Dedifferentiated amniotic fluid mesenchymal stem cell (primary cell): ENCODE measurements at regions not wholly inside any gene's neighbourhood (a gene's known extent, or its start where the extent isn't known, plus 50 kb on each side); places are given as distances from the start of the nearest gene placed in this dataset.
"Not testable (repeated sequence)": the region's sequence is repeated elsewhere in the genome, so short reads cannot be mapped to it uniquely, and the experiment has no call there.

Source experiments
- DNase-seq: peaks from one replicate; pipeline ENCODE4 v3.0.0-alpha.2; 2016; ENCODE audit errors: extremely low spot score

DNA sequence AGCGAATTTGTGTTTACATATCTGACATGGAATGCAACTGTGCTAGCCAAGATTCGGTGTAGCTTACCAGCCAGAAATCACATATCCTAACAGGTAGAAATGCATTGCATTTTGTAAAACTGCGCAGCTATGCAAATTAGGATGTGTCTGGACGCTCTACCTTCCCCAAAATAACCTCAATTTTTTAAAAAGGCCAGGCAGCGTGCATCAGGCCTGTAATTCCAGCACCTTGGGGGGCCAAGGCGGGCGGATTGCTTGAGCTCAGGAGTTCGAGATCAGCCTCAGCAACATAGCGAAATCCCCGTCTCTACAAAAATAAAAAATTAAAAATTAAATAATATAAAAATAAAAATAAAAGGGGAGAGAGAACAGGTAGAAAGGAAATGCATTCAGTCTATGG, 305.0 kb downstream of the TYW1 start:
- no peak for DNase-seq

DNA sequence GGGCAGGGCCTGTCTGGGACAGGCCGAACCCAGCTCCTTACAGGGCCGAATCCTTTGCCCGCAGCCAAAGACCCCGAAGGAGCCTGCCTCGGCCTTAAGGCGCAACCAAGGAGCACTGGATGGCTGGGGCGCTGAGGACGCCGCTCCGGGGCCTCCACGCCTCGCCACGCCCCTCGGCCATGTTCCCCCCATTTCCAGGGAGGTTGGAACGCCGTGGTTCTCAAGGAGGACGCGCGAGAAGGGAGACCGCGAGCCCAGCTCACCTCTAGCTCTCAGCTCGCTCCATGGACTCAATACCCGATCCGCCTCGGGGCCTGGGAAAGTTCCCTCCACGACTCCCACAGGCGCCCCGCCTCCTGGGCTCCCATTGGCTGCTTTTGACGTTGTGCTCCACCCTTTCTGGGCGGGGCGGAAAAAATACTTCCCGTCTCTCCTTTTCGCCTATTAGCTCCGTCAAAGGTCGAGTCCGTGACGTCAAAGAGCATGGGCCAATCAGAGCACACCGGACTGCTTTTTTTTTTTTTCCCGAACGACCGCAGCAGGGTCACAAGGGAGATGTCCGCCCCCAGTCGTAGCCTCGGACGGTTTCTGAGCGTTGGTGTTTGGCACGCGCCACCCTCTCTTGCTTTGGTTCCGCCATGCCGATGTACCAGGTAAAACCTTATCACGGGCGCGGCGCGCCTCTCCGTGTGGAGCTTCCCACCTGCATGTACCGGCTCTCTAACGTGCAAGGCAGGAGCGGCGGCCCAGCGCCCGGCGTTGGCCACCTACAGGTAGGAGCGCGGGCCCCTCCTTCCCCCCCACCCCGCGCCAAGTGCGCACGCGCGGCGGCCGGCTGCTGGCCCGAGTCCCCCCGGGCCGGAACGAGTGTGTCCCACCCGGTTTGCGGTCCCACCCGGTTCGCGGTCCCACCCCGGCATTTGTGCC, 305.7 kb downstream of the TYW1 start:
- DNase-seq, result peak; percentile 100

DNA sequence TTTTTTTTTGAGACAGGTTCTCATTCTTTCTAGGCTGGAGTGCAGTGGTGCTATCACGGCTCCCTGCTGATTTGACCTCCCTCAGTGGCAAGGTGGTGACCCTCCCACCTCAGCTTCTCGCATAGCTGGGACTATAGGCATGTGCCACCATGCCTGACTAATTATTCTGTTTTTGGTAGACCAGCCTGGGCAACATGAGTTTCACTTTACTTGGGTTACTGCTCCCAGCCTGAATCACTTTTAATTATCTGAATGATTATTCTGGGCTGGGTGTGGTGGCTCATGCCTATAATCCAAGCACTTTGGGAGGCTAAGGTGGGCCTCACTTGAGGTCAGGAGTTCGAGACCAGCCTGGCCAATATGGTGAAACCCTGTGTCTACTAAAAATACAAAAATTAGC, 308.2 kb downstream of the TYW1 start:
- DNase-seq, result not testable (repeated sequence)

DNA sequence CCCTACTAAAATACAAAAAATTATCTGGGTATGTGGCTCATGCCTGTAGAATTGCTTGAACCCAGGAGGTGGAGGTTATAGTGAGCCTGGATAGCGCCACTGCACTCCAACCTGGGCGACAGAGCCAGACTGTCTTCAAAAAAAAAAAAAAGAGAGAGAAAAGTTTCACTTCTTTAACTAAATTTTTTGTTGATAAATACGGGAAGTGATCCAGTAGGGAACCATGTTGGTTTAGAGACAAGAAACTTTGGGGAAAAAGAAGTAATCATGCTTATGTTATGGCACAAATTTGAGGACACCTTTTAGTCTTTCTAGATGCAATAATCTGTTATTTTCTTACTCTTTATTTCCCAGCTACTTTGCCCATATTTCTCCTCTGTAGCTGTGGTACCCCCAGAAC, 309.7 kb downstream of the TYW1 start:
- DNase-seq, result no peak

DNA sequence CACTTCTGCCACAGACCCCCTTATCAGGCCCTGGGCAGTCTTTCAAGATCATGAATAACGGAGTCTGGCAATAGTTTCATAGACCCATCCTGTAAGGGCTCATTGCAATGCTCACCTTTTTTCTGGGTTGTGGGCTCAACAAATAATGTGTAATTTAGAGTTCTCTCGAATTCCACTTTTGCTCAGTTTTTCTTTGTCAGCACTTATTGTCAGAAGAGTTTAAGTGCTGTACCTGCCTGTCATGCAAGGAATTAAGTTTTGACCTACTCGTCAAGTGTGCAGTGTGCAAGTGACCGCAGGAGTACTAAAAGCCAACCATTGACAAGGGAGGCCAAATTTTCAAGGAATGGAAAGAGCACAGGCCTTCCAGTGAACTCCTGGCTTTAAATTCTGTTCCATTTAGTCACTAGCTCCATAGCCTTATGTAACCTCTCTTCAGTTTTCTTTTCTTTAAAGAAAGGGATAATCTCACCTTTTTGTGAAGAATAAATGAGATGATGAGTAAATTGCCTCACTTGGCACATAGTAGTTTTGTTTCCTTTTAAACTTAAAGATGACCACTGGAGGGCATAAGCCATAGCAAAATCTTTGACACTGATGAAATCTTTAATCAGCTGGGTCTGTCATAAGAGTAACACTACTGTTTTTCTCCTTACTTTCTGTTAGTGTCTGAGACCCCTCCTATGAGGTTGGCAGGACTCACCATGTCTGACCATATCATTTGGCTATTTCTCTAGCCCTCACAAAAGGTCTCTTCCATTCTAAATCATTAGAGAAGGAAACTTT, 313.3 kb downstream of the TYW1 start:
- no peak for DNase-seq

DNA sequence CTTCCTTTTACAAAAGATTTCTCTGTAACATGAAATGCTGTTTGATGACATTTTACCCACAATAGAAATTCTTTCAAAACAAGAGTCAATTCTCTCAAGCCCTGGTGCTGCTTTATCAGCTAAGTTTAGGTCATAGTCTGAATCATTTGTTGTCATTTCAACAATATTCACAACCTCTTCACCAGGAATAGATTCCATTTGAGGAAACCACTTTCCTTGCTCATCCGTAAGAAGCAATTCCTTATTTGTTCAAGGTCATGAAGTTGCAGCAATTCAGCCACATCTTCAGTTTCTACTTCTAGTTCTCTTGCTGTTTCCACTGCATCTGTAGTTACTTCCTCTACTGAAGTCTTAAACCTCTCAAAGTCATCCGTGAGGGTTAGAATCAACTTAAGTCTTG, 315.3 kb downstream of the TYW1 start:
- DNase-seq, result peak; percentile 27

DNA sequence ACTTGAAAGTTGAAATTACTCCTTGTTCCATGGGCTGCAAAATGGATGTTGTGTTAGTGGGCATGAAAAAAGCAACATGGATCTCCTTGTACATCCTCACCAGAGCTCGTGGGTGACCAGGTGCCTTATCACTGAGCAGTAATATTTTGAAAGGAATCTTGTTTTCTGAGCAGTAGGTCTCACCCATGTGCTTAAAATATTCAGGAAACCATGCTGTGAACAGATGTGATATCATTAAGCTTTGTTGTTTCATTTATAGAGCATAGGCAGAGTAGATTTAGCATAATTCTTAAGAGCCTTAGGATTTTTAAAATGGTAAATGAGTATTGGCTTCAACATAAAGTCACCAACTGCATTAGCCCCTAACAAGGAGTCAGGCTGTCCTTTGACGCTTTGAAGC, 316.6 kb downstream of the TYW1 start:
- no peak for DNase-seq

DNA sequence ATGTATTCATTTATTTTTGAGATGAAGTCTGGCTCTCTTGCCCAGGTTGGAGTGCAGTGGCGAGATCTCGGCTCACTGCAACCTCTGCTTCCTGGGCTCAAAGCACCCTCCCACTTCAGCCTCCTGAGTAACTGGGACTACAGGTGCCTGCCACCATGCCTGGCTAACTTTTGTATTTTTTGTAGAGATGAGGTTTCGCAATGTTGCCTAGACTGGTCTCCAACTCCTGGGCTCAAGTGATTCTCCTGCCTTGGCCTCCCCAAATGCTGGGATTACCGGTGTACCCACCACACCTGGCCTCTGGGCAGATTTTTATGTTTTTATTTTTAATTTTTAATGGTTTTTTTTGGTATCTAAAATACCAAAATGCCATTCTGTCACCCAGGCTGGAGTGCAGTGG, 320.3 kb downstream of the TYW1 start:
- not testable (repeated sequence) for DNase-seq

DNA sequence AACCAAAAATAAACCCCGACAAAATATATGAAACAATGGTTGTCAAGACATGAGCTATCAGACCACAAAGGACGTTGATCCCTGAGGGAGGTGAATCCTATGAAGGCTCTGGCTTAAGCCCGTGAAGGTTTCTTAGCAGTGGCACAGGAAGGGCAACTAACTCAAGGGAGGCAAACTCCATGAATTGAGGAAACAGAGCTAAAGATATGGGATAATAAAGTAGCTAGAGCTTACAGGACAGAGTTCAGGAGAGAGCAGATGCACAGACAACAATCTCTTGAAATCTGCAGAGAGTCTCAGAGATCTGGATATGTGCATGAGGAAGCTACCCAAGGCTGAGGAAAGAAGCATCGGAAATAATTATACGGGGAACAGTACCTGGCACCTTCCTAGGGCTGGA, 331.6 kb downstream of the TYW1 start:
- not testable (repeated sequence) for DNase-seq

DNA sequence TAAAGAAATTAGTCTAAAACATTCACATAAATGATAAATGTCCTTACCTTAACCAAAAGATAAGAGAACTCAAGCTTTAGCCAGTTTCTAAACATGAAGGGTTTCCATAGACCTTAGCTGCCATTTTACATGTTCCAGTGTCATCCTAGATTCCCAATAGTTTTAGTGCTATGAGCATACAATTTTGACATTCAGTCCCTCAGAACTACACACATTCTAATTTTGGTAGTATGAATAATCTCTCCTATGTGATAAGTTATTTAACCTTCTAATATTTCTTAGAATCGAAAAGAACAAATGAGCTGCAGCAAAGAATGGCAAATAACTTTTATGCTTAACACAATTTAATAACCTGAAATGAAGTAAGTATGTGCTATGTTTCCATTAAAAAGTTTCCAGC, 338.5 kb downstream of the TYW1 start:
- DNase-seq, result not testable (repeated sequence)

DNA sequence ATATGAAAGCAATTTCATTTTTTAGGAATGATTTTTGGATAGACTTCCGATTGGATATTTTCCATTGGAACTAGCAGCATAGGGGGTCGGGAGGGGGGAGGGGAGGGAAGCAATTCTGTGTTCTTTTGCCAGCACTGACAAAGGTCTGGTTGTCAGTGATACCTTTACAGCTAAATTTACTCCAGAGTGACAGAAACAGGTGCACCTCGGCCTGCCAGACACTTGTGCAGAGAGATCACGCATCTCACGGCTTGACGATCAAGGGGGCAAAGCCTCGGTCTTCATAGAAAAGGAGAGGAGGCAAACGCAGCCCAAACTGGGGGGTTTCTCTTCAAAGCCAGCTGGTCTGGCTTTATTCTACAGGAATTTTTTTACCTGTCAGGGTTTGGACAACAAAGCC, 339.0 kb downstream of the TYW1 start:
- DNase-seq, result not testable (repeated sequence)

DNA sequence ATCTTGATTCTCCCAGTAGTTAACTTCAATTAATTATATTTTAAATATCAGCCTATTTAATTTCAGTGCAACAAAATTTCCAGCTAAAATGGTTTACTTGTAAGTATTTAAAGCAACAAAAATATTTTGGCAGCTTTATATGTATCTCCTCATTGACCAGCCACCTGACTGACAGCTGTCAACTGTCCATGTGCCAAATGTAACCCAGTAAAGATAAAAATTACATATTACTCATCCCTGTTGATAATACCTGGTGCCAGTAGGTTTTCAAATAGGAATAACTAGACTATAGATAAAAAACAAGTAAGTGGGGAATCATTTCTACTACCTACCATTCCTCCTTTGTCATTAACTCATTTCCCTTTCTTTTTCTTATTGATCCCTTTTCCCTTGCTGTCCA, 341.9 kb downstream of the TYW1 start:
- not testable (repeated sequence) for DNase-seq

DNA sequence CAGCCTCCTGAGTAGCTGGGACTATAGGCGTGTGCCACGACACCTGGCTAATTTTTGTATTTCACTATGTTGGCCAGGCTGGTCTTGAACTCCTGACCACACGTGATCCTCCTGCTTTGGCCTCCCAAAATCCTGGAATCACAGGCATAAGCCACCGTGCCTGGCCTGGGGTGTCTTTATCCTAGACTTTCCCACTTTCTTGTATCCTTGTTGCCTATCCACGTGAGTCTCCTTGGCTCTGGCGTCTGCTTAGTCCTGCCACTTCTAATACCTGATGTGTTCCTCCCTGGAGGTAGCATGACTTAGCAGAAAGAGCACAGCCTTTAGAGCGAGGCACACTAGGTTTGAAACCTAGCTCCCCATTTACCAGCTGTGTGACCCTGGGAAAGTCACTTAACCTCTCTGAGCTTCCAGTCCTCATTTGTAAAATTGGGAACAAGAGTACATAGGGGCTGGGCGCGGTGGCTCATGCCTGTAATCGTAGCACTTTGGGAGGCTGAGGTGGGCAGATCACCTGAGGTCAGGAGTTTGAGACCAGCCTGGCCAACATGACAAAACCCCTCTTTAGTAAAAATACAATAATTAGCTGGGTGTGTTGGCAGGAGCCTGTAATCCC, 344.6 kb downstream of the TYW1 start:
- no peak for DNase-seq

DNA sequence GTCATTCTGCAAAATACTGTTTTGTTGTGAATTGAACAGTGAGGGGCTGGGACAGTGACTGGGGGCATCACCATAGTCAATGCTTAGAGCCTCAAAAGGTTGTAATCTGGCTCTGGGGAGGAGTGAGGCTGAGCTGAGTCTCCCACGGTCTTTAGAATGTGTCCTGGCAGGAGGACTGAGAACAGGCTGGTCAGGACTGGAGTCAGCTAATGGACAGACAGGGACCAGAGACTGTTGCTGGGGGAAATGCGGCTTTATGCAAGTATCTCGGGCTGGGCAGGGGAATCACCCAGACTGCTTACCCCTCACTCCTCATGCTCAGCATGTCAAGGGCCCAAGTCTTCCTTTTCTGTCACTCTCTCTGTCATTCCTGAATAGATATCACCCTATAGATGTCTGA, 346.5 kb downstream of the TYW1 start:
- DNase-seq, result no peak

DNA sequence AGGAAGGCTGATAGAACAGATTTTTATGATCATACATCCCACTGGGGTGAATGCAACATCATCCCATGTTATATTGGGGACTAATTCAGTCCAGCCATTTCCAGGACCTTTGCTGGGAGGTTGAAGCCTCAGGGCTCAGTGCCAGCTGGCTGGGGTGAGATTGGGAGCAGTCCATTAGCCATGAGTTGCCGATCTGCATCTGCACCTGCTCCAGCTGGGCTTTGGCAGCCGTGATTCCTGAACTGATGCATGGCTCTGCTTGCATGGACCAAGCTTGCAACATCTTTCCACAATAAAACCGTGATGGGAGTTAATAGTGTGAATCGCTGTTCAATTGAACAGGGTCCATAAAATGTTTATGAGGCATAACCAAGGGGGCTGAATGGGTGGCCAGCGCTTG, 346.9 kb downstream of the TYW1 start:
- DNase-seq, result no peak

DNA sequence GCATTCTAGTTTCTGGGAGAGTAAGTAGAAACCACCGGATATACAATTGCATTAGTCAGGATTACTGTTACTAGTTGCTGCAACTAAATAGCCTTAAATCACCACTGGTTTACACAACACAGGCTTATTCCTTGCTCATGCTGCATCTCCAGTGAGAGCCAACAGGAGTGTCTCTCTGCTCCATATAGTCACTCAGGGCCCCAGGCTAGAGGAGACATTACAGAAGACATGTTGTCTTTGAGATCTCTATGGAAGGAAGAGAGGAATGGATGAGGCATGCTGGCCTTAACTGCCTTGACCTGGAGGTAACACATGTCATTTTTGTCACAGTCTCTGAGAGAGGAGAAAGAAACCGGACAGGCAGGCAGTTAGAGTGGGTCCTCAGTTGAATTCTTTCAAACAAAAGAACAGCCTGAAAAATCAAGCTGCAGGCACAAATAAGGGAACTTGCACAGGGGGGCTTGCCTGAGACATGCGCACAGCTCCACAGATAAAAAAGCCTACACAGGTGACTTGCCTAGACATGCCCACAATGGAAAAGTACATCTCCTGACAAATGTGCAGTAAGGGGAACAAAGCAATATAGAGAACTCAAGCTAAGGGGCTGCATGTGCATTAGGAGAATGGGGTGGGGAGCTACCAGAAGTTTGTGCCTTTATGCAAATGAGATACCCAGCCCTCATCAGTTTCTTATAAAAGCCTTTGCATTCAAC, 348.0 kb downstream of the TYW1 start:
- DNase-seq, result no peak

DNA sequence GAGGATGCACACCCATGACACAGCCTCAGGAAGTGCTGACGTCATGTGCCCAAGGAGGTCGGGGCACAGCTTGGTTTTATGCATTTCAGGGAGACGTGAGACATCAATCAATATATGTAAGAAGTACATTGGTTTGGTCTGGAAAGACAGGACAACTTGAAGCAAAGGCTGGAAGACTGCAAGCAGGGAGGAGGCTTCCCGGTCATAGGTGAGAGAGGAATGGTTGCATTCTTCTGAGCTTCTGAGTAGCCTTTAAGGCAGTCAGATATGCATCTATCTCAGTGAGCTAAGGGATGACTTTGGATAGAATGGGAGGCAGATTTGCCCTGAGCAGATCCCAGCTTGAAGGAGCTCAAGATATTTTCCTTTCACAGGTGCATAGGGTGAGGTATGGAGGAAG, 349.5 kb downstream of the TYW1 start:
- DNase-seq, result no peak

DNA sequence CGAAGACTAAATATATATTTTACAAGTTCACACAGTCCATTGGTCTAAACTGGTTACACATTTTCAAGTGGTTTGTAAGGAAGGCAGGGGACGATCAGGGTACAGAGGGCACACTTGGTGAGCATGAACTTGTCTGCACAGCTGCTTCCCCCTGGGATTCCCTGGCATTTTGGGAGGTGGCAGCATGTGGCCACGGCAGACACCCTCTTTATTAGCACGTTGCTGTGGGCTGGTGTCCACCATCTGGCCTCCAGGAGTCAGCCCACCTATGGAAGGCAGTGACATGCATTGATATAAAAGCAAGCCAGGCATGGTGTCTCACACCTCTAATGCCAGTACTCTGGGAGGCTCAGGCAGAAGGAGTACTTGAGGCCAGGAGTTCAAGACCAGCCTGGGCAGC, 350.2 kb downstream of the TYW1 start:
- DNase-seq, result no peak

DNA sequence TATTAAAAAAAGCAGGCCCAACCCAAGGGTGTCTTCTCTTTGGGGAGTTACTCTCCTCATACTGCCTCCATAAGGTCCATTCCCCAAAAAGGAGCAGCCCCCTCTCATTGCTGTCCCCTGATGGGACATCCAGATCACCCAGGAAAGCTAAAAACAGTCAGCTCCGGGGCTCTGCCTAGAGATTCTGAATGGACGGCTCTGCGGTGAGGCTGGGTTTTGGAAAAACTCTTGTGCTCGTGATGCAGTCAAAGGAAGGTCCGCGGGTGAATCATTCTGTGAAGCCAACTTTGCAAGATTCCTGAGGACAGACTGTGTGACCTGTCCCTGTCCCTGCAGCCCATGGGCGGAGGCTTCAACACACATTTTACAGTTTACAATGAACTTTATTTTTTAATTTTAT, 351.5 kb downstream of the TYW1 start:
- DNase-seq, result no peak

DNA sequence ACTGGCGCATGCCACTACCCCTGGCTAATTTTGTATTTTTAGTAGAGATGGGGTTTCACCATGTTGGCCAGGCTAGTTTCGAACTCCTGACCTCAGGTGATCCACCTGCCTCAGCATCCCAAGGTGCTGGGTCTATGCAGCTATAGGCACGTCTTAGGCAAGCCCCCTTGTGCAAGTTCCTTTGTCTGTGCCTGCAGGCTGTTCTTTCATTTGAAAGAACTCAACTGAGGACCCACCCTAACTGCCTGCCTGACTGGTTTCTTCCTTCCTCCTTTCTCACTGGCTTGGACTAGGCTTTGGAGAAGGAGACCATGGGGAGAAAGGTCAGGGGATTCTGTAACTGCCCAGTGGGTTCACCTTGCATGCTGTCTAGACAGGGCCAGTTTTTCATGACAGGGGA, 361.0 kb downstream of the TYW1 start:
- DNase-seq, result not testable (repeated sequence)

DNA sequence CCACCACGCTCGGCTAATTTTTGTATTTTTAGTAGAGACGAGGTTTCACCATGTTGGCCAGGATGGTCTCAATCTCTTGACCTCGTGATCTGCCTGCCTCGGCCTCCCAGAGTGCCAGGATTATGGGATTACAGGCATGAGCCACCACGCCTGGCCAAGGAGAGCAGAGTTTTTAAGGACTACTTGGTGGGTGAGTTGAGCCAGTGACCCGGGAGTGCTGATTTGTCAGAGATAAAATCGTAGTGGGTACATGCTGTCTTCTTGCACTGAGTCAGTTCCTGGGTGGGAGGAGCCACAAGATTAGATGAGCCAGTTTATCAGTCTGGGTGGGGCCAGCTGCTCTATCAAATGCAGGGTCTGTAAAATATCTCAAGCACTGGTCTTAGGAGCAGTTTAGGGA, 361.7 kb downstream of the TYW1 start:
- not testable (repeated sequence) for DNase-seq

DNA sequence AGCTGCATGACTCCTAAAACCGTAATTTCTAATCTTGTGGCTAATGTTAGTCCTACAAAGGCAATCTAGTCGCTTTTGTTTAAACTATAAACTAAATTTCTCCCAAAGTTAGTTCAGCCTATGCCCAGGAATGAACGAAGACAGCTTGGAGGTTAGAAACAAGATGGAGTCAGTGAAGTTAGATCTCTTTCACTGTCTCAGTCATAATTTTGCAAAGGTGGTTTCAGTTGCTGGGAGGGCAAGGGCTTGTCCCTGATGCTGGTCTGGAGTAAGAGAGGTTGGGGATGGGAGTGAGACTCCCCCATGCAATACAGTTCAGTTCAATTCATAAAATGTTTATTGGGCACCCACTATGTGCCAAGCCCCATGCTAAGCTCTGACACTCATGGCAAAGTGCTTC, 362.1 kb downstream of the TYW1 start:
- not testable (repeated sequence) for DNase-seq
